GM18511 (cell line): ENCODE measurements at regions not wholly inside any gene's neighbourhood (a gene's known extent, or its start where the extent isn't known, plus 50 kb on each side); places are given as distances from the start of the nearest gene placed in this dataset.

Source experiments
- ATAC-seq: cut with Tn5 transposase; IDR thresholded peaks from one replicate; pipeline ENCODE4 v1.9.1; 2021; ENCODE audit warnings: mild to moderate bottlenecking, moderate library complexity; ENCODE audit not compliant: unreplicated experiment

DNA sequence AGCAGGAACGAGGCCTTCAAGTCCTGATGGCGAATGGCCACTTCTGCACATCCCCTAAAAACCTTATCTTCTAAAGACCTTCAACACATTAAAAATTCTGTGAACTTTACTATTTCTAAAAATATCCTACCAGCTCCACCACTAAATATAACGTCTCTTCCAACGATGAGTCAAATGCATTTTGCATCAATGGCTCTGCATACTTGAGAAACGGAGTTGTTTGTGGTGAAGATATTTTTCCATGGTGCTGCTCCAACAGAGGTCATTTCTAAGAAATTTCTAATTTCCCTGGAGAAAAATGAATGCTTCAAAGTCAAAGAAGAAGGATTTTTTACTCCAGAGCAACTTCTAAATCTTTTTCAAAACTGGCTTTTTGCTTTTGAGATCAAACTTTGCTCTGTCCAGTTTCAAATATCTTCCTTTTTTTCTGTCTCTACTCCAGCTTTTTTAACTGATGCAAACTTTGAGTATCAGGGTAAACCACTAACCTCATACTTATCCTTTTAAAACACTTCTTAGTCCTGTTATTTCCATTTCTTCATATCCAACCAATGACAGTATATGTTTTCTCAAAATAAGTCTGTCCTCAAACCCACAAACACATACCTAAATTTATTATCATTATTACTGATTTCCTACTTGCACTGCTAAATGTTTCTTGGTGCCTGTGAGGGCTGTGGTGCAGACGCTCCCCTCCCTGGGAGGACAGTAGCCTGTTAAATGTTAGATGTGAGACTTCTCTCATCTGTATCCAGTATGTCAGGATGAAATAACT, 258.1 kb downstream of the KLF6 start:
- no peak for ATAC-seq

DNA sequence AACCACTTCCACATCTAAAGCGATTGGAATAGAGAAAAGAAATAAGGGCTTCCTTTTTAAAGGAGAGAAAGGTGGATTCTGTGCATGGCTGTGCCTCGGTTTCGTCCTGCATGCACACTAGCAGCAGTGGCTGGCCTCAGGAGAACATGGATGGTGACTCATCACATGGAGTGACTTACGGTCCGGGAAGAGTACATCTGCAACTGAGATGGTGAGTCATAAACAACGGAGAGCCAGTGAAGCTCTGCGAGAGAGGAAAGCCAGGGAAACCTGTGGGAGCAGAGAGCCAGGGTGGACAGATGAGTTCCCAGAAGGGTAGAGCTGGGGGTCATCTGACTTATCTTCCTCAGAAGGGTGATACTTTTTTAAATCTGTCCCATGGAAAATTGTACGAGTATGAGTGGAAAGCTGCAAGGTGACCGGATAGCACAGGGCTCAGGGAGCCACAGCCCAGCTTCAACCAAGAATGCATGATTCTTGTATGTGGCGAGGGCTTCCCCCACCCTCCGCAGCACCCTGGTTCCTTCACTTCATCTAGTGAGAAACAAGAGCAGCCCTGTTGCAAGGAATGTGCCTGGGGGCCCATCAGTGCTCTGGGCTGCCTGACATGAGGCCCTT, 259.1 kb downstream of the KLF6 start:
- ATAC-seq = no peak

DNA sequence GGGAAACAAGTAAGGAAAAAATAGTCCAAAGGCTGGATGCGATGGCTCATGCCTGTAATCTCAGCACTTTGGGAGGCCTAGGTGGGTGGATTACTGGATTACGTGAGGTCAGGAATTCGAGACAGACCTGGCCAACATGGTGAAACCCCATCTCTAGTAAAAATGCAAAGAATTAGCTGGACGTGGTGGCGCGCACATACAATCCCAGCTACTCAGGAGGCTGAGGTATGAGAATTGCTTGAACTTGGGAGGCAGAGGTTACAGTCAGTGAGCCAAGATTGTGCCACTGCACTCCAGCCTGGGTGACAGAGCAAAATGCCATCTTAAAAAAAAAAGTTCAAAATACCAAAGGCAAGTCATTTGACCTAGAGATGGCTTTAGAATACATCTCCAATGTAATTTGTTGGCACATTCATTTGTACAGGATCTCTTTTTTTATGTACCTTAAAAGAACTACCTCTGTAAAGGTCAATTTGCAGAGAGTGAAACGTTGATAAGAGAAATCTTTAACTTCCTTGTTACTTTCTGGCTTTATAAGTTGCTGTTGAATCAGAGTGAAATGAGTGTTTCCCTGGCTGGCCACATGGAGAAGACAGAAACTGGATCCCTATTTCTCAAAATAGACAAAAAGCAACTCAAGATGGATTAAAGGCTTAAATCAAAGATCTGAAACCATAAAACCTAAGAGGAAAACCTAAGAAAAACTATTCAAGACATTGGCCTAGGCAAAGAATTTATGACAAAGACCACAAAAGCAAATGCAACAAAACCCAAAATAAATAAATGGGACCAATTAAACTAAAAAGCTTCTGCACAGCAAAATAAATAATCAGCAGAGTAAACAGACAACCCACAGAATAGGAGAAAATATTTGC, 260.7 kb downstream of the KLF6 start:
- no peak for ATAC-seq

DNA sequence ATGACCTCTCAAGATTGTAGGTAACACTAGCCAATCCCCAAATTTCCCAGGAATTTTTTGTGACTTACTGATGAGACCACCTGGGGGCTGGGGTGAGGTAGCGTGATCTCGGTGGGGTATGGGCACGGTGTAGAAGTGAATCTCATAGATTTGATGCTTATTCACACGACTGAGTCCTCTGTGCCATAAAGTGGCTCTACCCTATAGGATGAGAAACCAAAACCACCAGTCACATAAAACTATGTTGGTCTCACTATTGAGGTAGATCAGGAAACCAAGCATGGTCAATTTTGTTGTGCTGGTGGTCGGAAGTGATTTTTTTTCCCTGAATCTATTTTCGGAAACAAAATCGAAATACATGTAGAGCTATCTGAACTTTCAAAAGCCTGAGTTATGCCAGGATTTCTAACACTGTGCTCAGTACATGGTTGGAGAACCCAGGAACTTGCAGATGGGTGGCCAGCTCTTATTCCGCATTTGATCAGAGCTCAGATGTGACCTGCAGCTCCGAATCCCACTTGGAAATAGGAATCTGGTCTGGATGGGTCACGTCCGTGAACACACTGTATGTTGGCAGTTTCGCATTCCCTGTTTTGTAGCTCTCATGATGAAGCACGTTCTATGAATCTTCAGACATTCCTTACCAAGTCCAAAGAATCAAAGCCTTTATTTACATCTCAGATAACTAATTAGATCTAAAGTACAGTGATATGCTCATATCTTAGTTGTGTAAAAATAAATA, 261.5 kb downstream of the KLF6 start:
- no peak for ATAC-seq

DNA sequence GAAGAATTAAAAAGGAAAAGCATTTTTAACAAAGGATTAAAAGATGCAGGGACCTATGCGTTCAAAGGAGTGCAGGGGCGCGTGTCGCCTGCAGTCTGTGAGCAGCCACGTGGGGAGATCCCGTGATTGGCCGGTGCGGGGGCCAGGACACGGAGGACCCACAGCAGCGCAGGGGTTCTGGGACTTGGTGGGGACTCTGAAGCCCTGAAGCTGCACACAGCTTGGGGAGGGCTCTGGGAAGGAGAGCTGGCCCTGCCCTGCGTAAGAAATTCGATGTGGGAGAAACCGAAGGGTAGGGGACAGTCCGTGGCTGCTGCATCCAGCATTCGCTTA, 268.1 kb downstream of the KLF6 start:
- ATAC-seq = no peak

DNA sequence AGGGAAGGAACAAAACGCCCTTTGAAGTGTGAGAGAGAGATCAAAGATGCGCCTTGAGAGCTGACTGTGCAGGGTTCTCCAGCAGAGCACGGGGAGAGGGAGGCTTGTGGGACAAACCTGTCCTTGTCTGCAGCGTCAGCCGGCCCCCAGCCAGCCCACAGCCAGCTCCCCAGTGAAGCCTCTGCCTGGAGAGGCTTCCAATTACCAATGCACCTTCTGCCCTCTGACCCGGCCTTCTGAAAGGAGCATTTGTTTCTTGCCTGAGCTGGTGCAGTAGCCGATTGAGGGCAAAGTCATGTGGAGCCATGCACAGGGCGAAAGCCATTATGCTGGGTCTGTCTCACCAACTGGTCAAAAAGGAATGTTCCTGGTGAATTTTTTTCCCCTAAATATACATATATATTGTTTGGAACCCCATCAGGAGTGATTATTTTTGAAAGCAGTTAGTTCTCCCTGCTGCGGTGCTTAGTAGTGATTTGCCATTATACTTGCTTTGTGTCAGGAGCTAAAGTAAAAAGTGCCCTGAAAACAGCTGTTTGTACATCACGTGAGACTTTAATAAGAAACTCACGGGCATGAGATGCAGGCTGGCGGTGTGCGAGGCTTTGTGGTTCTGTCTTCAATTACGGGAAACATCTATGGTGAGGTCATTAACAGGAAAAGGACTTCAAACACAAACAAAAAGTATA, 268.6 kb downstream of the KLF6 start:
- no peak for ATAC-seq

DNA sequence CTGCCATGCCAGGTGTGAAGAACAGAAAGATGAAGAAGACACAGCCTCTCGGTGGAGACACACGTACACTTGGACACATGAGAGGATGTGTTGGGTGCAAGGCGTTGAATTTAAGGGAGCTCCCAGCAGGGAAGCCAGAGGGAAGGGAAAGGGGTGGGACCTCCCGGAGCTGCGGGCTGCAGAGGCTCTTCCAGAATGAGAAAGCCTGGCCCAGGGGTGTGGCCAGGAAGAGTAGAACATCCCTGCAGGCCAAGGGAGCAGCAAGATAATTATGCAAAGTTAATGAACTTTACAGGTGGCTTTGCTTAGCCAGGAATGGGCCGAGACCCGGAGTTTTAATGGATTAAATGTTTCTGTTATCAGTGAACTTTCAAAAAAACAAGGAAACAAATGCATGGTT, 270.3 kb downstream of the KLF6 start:
- no peak for ATAC-seq

DNA sequence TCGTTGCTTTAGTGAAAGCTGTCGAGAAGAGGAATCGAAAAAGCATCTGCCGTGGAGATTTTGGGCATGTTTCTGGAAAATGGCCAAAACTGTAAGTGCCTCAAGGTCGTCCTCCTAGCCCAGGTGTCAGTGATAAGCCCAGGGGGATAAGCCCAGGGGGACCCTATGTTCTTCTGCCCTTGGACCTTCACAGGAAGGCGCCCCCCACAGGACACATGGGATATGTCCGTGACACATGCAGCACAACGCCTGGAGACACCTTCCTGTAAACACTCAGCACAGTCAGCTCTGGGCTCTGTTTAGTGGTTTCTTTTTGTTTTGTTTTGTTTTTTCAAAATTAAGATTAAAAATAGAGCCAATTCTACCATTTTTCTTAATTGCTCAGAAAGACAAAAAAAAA, 272.7 kb downstream of the KLF6 start:
- no peak for ATAC-seq

DNA sequence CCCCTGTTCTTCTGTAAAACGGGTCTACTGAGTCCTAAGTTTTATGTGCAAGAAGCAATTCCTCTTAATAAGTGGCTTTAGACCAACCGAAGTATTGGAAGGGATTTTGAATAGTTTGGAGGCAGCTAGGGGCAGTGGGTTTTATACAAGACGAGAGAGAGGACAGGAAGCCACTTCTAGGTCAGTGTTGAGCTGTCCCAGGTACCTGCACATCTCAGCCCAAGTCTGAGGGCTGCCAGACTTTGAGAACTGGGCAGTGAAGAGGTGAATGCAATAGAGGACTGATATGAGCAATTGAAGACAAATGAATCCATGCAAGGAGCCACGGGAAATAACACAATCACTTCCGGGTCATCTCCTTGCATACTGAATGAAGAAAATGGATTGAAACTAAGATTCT, 273.5 kb downstream of the KLF6 start:
- no peak for ATAC-seq

DNA sequence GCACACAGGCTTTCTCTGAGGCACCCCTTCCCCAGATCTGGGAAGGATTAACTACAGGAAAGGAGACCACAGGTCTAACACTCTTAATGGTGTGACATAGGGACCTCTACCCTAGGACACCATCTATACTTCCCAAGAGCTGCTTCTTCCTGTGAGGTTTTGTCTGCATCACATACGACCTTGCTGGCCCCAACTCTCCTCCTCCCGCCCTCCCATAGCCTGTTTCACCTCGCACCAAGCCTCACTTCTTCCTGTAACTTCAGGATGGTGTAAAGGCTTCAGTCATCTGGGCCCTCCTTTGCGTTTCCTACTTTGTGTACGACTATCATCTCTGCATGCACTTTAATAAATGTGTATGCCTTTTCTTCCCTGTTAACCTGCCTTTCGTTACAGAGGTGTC, 274.3 kb downstream of the KLF6 start:
- no peak for ATAC-seq

DNA sequence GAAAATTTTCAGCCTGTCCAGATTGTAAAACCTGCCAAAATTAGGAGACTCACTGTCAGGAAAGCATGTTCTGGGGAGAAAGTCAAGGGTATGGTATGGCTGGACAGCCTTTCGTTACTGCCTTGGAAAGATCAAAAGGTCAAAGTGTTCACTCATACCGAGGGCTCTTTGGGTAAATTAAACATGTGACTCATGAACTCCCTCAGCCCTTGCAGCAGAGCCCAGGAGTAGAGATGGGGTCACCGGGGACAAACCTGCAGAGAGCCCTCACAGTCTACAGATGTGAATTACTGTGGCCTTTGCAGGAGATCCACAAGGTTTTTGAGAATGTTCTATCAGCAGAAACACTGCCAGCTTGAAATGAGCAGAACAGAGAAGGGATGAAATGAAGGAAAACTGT, 275.7 kb downstream of the KLF6 start:
- ATAC-seq = no peak

DNA sequence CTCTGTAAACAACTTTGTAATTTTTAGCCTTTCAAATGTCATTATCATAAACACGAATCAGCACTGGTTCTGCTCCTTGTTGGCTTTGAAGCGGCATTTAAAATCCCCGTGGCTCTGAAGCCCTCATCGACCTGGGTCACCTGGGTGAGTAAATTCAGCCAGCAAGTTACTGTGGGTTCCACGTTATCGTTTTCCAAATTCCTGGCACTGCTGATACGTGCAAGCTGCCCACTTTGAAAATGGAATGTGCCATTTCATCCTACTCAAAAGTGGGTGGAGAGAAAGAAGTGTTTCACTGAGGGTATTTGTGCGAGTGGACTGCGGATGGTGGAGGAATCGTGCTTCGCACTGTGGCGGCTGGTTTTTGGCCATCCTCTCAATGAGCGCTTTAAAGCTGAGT, 281.7 kb downstream of the KLF6 start:
- no peak for ATAC-seq

DNA sequence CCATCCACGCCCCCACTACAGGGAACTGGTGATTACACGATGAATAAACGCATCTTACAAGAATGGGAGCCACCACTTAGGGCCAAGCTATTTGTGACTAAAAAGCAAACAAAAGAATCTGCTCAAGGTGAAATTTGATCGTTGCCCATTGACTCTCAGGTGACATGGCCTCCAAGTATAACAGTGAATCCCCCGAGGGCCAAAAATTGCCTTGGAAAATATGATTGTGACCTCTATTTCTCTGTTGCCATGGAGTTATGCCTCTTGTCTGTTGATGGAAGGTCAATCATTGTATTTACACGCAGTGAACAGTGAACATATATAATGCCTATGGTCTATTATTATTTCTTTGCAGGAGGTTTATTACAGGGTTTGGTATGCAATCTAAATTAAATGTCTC, 282.3 kb downstream of the KLF6 start:
- no peak for ATAC-seq

DNA sequence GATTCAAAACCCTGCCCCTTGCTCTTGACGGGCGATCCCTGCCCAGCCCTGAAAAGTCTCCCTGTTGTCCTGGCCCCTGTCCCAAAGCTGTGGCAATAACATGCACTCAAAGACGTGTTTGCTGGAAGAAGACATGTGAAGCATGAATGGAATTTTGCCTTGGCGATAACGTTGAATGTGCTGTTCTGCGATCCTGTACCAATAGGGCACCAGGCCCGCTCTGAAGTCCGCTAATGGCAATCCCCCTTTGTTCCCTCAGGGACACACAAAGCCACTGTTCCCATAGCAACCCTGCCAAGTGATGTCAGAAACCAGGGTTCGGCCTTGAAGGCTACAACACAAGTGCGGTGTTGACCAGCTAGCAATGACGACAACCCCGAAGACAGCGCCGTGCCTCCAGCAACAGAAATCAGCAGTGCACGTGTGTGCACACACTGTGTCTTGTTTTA, 284.6 kb downstream of the KLF6 start:
- ATAC-seq = no peak

DNA sequence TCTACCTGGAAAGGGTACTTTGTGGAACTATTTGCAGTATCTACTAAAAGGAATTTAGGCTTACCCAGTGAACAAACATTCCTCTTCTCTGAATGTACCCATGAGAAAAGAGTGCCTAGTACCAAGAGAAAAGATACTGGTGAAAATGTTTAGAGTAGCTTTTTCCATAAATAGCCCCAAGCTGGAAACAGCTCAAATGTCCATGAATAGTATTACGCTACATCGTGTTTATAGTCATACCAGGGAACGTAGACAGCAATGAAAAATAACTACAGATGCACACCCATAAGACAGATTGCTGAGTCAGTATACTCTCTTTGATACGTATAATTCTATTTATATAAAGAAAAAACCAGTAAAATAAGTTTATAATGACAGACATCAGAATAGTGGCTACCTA, 285.9 kb downstream of the KLF6 start:
- no peak for ATAC-seq

DNA sequence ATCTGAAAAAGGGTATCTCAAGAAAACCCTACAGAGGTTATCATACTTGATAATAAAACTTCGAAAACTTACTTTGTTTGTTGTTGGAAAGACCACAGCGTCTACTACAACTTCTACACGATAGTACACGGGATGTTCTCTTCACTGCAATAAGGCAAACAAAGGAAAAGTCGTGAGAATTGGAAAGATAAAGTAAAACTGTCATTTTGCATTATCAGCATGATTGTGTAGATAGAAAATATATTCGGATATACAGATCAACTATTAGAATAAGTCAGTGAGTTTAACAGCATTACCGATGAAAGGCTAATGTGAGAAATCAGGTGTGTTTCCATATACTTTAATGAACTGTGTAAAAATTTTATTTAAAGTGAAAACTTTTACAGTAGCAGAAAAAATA, 287.4 kb downstream of the KLF6 start:
- ATAC-seq = no peak

DNA sequence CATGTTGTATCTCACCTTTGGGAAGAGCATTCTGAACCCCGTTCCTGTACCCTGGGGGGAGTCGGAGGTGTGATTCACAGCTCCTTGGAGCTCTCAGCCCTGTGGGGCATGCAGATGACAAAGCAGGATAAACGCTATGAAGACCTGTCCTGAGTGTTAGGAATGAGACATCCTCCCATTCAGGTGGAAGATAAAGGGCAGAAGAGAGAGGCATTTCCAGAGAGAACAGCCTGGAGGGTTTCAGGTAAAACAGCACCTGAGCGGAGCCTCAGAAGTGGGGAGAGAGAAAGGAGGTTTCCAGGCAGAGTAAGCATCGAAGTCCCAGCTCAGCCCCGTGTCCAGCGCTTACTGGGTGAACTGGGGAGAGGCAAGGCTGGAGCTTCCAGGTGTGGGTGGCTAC, 288.9 kb downstream of the KLF6 start:
- no peak for ATAC-seq

DNA sequence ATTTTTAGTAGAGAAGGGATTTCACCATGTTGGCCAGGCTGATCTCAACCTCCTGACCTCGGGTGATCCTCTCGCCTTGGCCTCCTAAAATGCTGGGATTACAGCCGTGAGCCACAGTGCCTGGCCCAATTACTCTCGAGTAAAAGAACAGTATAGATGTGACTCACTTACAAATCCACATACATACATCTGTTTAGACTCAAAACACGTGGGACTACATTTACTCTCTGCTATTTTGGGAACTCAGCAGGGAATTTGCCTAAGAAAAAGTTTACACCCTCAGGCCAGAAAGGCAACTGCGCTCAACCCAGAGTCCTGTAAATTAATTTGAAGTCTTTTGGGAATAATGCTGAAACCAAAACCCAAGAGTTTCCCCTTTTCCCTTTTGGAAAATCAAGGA, 289.7 kb downstream of the KLF6 start:
- no peak for ATAC-seq

DNA sequence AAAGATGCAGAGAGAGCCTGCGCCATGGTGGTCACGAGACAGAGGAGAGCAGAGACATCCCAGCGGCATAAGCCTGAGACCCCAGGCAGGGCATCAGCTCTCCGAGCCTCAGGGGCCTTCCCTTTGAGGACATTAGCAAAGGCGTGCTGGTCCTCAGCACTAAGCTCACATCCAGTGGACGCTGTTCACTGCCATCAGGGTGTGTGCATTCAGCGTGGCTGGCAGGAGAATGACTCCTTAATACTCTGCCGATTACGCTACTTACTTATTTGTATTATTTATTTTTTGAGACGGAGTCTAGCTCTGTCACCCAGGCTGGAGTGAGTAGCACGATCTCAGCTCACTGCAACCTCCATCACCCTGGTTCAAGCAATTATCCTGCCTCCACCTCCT, 290.2 kb downstream of the KLF6 start:
- ATAC-seq = no peak

DNA sequence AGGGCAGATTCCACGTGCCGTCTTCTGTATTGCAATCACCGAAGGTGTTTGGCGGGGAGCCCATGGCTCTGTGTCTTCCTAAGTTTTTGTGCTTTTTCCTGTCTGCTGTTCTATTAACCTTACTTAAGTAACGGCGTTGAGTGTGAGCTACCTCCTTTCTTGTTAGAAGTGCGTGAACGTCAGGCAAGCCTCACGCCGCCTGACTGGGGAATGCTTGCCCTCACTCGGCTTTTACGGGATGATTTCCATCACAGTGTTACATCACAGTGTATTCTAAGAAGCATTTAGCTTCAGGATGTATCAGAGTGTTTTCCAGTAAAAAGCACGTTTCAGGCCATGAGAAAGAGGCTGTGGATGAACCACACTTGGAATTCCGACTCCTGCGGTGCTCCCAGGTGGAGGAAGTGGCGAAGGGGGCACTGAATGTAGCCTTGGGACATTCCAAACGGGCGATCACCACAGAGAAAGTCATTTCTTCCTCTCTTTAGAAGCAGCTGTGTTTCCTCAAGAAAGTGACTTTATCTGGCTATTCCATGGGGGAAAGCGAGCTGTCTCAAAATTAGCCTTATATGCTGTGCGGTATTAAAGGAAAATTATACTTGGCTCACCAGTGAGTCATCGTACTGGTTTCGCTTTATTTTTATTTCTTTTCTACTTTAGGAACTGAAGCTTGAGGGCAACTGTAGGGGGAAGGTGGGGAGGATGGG, 290.7 kb downstream of the KLF6 start:
- ATAC-seq = no peak
